ENCODE measurements at regions not wholly inside any gene's neighbourhood (a gene's known extent, or its start where the extent isn't known, plus 50 kb on each side); places are given as distances from the start of the nearest gene placed in this dataset.

- TF ChIP-seq CTCF (IDR thresholded peaks at IDR 0.05; ENCODE audit: borderline replicate concordance, extremely low read depth, low read length, poor library complexity, severe bottlenecking), result no peak
- TF ChIP-seq EZH2 (IDR thresholded peaks at IDR 0.05; ENCODE audit: borderline replicate concordance, low read depth, low read length, severe bottlenecking), result no peak
These were observed 81.1 kb upstream of the NEO1 start for GRCh38 chr15:72970933-72971760.
